Gastroesophageal sphincter (tissue), 3 donors: ENCODE measurements at regions not wholly inside any gene's neighbourhood (a gene's known extent, or its start where the extent isn't known, plus 50 kb on each side); places are given as distances from the start of the nearest gene placed in this dataset.

ENCODE experiments used
- POLR2AphosphoS5 ChIP-seq: sonication (generic); formaldehyde crosslinking; IDR thresholded peaks from one replicate; pipeline ENCODE4 v1.6.1; 2017; ENCODE audit warnings: antibody characterized with exemption
- TF ChIP-seq, protein P1 (sequence below), 4 experiments: fragments of 200-600 bp in 2 of 4; fragments of 450-650 bp in 2 of 4; sonication (generic) in 1 of 4; IDR thresholded peaks; one replicate each; pipeline ENCODE4 v1.5.1; 2017 to 2019; ENCODE audit warnings: antibody characterized with exemption in 4 of 4, mild to moderate bottlenecking in 2 of 4, moderate library complexity in 2 of 4

- TF ChIP-seq, protein P1, sequence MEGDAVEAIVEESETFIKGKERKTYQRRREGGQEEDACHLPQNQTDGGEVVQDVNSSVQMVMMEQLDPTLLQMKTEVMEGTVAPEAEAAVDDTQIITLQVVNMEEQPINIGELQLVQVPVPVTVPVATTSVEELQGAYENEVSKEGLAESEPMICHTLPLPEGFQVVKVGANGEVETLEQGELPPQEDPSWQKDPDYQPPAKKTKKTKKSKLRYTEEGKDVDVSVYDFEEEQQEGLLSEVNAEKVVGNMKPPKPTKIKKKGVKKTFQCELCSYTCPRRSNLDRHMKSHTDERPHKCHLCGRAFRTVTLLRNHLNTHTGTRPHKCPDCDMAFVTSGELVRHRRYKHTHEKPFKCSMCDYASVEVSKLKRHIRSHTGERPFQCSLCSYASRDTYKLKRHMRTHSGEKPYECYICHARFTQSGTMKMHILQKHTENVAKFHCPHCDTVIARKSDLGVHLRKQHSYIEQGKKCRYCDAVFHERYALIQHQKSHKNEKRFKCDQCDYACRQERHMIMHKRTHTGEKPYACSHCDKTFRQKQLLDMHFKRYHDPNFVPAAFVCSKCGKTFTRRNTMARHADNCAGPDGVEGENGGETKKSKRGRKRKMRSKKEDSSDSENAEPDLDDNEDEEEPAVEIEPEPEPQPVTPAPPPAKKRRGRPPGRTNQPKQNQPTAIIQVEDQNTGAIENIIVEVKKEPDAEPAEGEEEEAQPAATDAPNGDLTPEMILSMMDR (IDR thresholded peaks at IDR 0.05): no peak
- TF ChIP-seq POLR2AphosphoS5: no peak
Measured at GRCh38 chr6:91130126-91130525, 543.3 kb upstream of the MAP3K7 start.
